HCEC 1CT (cell line): ENCODE measurements at regions not wholly inside any gene's neighbourhood (a gene's known extent, or its start where the extent isn't known, plus 50 kb on each side); places are given as distances from the start of the nearest gene placed in this dataset.
"Not testable (repeated sequence)": the region's sequence is repeated elsewhere in the genome, so short reads cannot be mapped to it uniquely, and the experiment has no call there.

Experiments
- DNase-seq: peaks from one replicate; pipeline ENCODE4 v3.0.0-alpha.2; 2017

GRCh38 chr2:48228345-48228684 is 86.2 kb upstream of the FOXN2 start:
- no peak for DNase-seq

DNA sequence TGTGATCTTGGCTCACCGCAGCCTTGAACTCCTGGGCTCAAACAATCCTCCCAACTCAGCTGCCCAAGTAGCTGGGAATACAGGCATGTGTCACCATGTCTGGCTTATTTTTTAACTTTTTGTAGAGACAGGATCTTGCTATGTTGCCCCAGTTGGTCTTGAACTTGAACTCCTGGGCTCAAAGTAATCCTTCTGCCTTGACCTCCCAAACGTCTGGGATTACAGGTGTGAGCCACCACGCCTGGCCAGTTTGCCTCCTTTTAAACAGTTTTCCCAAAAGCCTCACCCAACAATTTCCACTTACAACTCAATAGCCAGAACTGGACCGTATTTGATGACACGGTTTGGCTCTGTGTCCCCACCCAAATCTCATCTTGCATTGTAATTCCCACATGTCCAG is 85.4 kb upstream of the FOXN2 start:
- DNase-seq = no peak

GRCh38 chr2:48230834-48231233 is 83.6 kb upstream of the FOXN2 start:
- DNase-seq = no peak

GRCh38 chr2:48232351-48232750 is 82.1 kb upstream of the FOXN2 start:
- DNase-seq = no peak

DNA sequence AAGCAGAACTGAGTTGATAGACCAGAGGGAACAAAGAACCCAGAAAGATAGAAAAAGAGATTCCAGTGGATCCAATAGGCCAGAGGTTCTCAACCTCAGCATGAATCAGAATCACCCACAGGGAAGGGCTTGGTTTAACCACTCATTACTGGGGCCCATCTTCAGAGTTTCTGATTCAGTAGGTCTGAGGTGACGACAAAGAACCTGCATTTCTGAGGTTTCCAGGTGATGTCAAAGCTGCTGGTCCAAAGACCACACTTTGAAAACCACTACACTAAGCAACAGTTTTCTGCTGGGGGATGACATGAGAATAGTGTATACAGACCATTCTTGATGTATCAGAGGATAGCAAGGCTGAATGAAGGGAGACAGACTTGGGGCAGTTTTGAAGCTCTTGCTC is 81.5 kb upstream of the FOXN2 start:
- DNase-seq = no peak

DNA sequence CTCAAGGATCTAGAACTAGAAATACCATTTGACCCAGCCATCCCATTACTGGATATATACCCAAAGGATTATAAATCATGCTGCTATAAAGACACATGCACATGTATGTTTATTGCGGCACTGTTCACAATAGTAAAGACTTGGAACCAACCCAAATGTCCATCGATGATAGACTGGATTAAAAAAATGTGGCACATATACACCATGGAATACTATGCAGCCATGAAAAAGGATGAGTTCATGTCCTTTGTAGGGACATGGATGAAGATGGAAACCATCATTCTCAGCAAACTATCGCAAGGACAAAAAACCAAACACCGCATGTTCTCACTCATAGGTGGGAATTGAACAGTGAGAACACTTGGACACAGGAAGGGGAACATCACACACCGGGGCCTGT is 80.7 kb upstream of the FOXN2 start:
- DNase-seq = not testable (repeated sequence)

GRCh38 chr2:48235076-48235475 is 79.4 kb upstream of the FOXN2 start:
- DNase-seq = no peak

DNA sequence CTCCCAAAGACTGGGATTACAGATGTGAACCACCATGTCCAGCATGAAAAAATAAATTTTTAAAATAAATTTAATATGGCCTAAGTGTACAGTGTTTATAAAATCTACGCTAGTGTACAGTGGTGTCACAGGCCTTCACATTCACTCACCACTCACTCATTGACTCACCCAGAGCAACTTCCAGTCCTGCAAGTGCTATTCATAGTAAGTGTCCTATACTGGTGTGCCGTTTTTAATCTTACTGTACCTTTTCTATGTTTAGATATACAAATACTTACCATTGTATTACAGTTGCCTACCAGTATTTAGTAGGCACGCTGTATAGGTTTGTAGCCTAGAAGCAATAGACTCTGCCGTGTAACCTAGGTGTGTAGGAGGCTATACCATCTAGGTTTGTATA is 76.1 kb upstream of the FOXN2 start:
- DNase-seq = no peak

DNA sequence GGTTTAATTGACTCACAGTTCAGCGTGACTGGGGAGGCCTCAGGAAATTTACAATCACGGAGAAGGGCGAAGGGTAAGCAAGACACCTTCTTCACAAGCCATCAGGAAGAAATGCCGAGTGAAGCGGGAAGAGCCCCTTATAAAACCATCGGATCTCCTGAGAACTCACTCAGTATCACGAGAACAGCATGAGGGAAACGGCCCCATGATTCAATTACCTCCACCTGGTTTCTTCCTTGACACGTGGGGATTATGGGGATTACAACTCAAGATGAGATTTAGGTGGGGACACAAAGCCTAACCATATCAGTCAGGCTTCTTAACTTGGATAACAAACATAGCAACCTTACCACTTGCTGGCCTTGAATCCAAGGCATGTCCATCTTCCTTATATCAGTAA is 73.6 kb upstream of the FOXN2 start:
- DNase-seq = no peak

GRCh38 chr2:48247206-48247605 is 67.3 kb upstream of the FOXN2 start:
- DNase-seq = no peak

DNA sequence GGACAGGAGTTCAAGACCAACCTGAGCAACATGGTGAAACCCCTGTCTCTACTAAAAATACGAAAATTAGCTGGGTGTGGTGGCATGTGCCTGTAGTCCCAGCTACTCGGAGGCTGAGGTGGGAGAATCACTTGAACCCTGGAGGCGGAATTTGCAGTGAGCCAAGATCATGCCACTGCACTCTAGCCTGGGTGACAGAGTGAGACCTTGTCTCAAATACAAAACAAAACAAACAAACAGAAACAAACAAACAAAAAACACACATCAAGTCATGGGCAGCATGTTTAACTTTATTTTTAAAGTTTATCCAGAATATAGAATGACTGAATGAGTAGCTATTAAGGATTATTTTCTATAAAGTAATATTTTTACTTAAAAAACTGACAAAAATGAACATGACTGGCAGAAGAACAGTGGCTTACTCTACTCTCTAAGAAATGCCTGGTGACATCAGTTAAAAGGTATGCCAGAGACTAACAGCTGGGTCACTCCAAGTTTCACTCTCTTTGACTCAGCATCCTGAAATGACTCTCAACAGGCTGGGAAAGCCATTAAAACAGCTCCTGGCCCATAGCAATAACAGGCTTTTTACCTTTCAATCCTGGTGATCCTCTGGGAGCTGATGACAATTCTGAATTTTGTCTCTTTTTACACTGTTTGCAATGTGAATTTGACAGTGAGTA is 66.1 kb upstream of the FOXN2 start:
- peak; percentile 93 for DNase-seq

DNA sequence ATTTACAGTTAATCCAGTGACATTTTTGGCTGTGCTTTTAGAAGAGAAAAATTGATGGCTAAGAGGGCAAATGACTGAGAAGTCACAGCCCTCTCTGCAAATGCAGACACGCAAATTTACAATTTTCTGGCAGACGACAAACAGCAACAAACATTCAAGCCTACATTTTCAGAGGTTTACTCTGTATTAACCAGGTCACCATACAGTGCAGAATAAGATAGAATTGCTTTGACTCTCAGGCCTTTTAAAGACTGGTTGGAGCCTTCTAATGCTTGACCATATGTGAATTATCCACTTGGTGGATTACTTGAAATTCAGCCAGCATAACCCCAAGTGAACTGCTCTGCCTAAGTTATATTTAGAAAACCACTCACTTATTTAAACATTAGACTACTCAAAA is 65.5 kb upstream of the FOXN2 start:
- DNase-seq = peak; percentile 75

GRCh38 chr2:48249631-48250473 is 64.6 kb upstream of the FOXN2 start:
- peak; percentile 68 for DNase-seq

DNA sequence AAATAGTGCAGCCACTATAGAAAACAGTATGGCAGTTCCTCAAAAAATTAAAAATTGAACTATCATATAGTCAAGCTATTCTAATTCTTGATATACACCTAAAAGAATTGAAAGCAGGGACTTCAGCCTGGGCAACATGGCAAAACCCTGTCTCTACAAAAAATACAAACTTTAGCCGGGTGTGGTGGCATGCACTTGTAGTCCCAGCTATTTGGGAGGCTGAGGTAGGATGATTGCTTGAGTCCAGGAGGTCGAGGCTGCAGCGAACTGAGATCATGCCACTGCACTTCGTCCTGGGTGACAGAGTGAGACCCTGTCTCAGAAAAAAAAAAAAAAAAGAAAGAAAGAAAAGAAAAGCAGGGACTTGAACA is 64.0 kb upstream of the FOXN2 start:
- DNase-seq = no peak

DNA sequence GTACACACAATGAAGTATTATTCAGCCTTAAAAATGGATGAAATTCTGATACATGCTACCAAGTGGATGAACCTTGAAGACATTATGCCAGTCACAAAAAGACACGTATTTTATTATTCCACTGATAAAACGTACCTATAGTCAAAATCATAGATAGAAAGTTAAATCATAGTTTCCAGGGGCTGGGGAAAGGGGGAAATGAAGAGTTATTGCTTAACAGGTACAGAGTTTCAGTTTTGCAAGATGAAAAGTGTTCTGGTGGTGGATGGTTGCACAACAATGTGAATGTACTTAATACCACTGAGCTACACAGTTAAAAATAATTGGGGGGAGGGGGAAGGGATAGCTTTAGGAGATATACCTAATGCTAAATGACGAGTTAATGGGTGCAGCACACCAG is 63.5 kb upstream of the FOXN2 start:
- DNase-seq = peak; percentile 43

- no peak for DNase-seq
Observed at GRCh38 chr2:48251437-48252148, 62.9 kb upstream of the FOXN2 start.

GRCh38 chr2:48253301-48253700 is 61.2 kb upstream of the FOXN2 start:
- DNase-seq = no peak

GRCh38 chr2:48254839-48255238 is 59.6 kb upstream of the FOXN2 start:
- DNase-seq = no peak

GRCh38 chr2:48257456-48257855 is 57.0 kb upstream of the FOXN2 start:
- no peak for DNase-seq

DNA sequence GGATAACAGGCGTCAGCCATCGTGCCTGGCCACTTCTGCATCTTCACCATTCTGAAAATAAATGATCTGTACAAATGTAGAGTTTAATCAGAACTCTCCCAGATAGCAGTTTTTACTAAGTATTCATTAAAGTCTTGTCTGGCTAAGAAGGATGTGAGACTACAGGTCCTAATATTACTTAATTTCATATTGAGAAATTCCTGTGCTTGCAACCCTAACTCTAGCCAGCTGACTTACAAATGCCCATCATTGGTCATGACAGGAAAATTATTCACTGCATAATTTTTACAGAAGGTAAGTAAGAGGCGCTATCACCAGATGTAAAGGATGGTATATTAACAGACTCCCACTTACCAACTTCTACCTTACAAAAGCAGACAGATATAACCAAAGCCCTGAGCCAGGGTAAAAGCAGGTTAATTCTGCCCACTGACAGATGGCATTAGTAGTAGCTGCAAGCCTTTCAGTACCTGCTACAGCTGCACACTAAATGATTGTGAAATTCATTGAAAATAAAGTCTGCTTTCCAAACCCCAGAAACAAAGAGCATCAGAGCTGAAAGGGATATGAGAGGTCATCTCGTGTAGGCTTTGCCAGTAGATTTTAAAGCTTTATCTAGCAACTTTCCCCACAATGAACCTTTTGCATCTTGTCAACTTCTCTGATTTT is 55.9 kb upstream of the FOXN2 start:
- no peak for DNase-seq

DNA sequence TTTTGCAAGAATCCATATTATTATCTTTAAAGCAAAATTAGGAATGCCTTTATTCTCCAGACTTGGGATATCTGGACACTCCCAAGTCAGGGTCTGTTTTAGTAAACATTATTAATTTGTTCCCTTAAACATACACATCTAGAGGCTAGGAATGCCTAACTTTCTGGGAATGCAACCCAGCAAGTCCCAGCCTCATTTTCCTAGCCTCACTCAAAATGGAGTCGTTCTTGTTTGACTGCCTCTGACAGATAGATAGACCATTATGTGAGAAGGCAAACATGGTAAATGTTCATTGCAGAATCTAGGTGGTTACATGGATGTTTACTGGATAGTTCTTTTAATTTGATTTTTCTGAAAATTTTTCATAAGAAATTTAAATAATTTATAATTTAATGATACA is 54.7 kb upstream of the FOXN2 start:
- no peak for DNase-seq

DNA sequence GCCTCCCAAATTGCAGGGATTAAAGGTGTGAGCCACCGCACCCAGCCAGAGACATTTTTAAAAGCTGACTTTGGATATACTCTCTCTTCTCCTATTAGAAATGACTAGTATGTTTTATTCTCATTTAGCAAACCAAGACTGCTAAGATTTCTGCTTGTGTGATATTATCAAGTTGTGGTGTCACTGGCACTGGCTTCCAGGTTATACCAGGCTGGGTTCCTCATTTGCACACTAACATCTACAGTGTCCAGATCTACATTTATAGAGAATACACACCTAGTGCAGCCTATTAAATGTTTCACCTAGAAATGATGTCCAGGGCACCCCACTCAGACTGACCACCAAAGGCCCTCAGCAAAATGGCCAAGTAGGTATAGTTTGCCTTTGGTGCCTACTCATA is 49.9 kb upstream of the FOXN2 start:
- no peak for DNase-seq
